Aorta (tissue), 5 donors: ENCODE measurements at regions not wholly inside any gene's neighbourhood (a gene's known extent, or its start where the extent isn't known, plus 50 kb on each side); places are given as distances from the start of the nearest gene placed in this dataset.

Experiments
- ATAC-seq: fragments of 200-7000 bp; cut with Tn5 transposase; one replicate; pipeline ENCODE4 v1.9.1; 2022; ENCODE audit warnings: moderate library complexity; ENCODE audit not compliant: low FRiP score
- DNase-seq, 2 donors: peaks; one replicate each; pipeline ENCODE4 v3.0.0-alpha.2; 2020
- H3K27ac ChIP-seq, 2 donors: one replicate each; pipeline ENCODE4 v1.5.1; 2013; ENCODE audit warnings: low read length in 2 of 2, mild to moderate bottlenecking in 2 of 2, moderate library complexity in 2 of 2, control low read depth in 1 of 2, inconsistent platforms in 1 of 2, low read depth in 1 of 2
- H3K27me3 ChIP-seq, 2 donors: one replicate each; pipeline ENCODE4 v1.6.1; 2013; ENCODE audit warnings: control low read depth in 1 of 2, low read length in 1 of 2, mild to moderate bottlenecking in 1 of 2, moderate library complexity in 1 of 2; ENCODE audit not compliant: insufficient read depth in 2 of 2, control insufficient read depth in 1 of 2
- H3K36me3 ChIP-seq, 2 donors: one replicate each; pipeline ENCODE4 v1.6.1; 2013; ENCODE audit warnings: control low read depth in 1 of 2, low read length in 1 of 2, mild to moderate bottlenecking in 1 of 2; ENCODE audit not compliant: insufficient read depth in 2 of 2, control insufficient read depth in 1 of 2
- H3K4me1 ChIP-seq, 2 donors: one replicate each; pipeline ENCODE4 v1.6.1; 2013; ENCODE audit warnings: low read length in 2 of 2, control low read depth in 1 of 2, mild to moderate bottlenecking in 1 of 2, moderate library complexity in 1 of 2; ENCODE audit not compliant: insufficient read depth in 2 of 2, control insufficient read depth in 1 of 2
- H3K4me3 ChIP-seq, 2 donors: one replicate each; pipeline ENCODE4 v1.5.1; 2013; ENCODE audit warnings: low read length in 2 of 2, control low read depth in 1 of 2, mild to moderate bottlenecking in 1 of 2
- H3K9me3 ChIP-seq: one replicate; pipeline ENCODE4 v1.6.1; 2013; ENCODE audit warnings: mild to moderate bottlenecking, low read length; ENCODE audit not compliant: control insufficient read depth
- WGBS, 2 donors: extraction: QIAGEN DNeasy Blood & Tissue Kit; methylation state at CpG; one replicate each; pipeline ENCODE4 v1.1.7; 2013; 5-methylcytosine and 5-hydroxymethylcytosine counted together
- intact Hi-C, 2 donors: fragments of 100-400 bp; cut with DNase I; formaldehyde crosslinking; loops; one replicate each; pipeline versions ENCODE4 v1.14.2 to v1.15.0; 2022
- donor health status: healthy with polysubstance abuse.
- donor health status: Bipolar disorder and iron deficiency.
- donor health status: DM: no; HTN: no; CAD: no.
- donor health status: DM: no; HTN: no; CAD: no.
- donor health status: DM: yes; HTN: yes; CAD: no.

- Histone ChIP-seq H3K27ac (no peak overlapping the region), H3K4me1 (no peaks in the 10 kb centered on the region), H3K9me3 (no peaks in the 10 kb centered on the region), H3K27me3 (no peaks in the 10 kb centered on the region), H3K4me3 (no peak overlapping the region), H3K36me3 (no peaks in the 10 kb centered on the region)
- no peak for DNase-seq
- intact Hi-C loops, result no loop called here
- 75 to 77% methylated on average over 3 of the region's 3 CpGs for WGBS, 2 donors
- ATAC-seq, result no peak
Observed at GRCh38 chr13:84192125-84192524, 309.9 kb upstream of the SLITRK1 start.

- 79 to 84% methylated on average over 4 of the region's 4 CpGs for WGBS, 2 donors
Observed at GRCh38 chr13:84191139-84191538, 308.9 kb upstream of the SLITRK1 start.

GRCh38 chr13:84187626-84188025 is 305.4 kb upstream of the SLITRK1 start:
- H3K27ac ChIP-seq, result no peak overlapping the region
- H3K36me3 ChIP-seq, result no peaks in the 10 kb centered on the region
- H3K9me3 ChIP-seq, result no peaks in the 10 kb centered on the region
- WGBS, 2 donors, result 73 to 85% methylated on average over 1 of the region's 1 CpG
- intact Hi-C loops, result no loop called here
- DNase-seq (no peak), ATAC-seq (no peak)
- no peaks in the 10 kb centered on the region for H3K27me3 ChIP-seq
- H3K4me1 ChIP-seq, result no peaks in the 10 kb centered on the region
- H3K4me3 ChIP-seq, result no peak overlapping the region

More at GRCh38 chr13:84191139-84191538, 308.9 kb upstream of the SLITRK1 start:
- H3K4me3 ChIP-seq, result no peak overlapping the region
- H3K4me1 ChIP-seq, result no peaks in the 10 kb centered on the region
- intact Hi-C loops, result no loop called here
- H3K27ac ChIP-seq, result no peak overlapping the region
- no peaks in the 10 kb centered on the region for H3K27me3 ChIP-seq
- DNase-seq (no peak), ATAC-seq (no peak)
- no peaks in the 10 kb centered on the region for H3K9me3 ChIP-seq
- H3K36me3 ChIP-seq, result no peaks in the 10 kb centered on the region

- intact Hi-C loops, result no loop called here
- ATAC-seq (no peak), DNase-seq (no peak)
- Histone ChIP-seq H3K27ac (no peak overlapping the region), H3K9me3 (no peaks in the 10 kb centered on the region), H3K36me3 (no peaks in the 10 kb centered on the region), H3K4me3 (no peak overlapping the region), H3K27me3 (no peaks in the 10 kb centered on the region), H3K4me1 (no peaks in the 10 kb centered on the region)
- WGBS, 2 donors, result 97 to 98% methylated on average over 2 of the region's 2 CpGs
Observed at GRCh38 chr13:84139561-84140158, 257.4 kb upstream of the SLITRK1 start.

- H3K27me3 ChIP-seq, result no peaks in the 10 kb centered on the region
- H3K9me3 ChIP-seq, result no peaks in the 10 kb centered on the region
- intact Hi-C loops, result no loop called here
- H3K36me3 ChIP-seq, result no peaks in the 10 kb centered on the region
- DNase-seq (no peak), ATAC-seq (no peak)
- 77 to 81% methylated on average over 2 of the region's 2 CpGs for WGBS, 2 donors
- no peak overlapping the region for H3K4me3 ChIP-seq
- H3K4me1 ChIP-seq, result no peaks in the 10 kb centered on the region
- H3K27ac ChIP-seq, result no peak overlapping the region
Observed at GRCh38 chr13:84137292-84137691, 255.0 kb upstream of the SLITRK1 start.

GRCh38 chr13:84136582-84136981 is 254.3 kb upstream of the SLITRK1 start:
- 63 to 80% methylated on average over 1 of the region's 1 CpG for WGBS, 2 donors
- Histone ChIP-seq H3K27me3 (no peaks in the 10 kb centered on the region), H3K4me1 (no peaks in the 10 kb centered on the region), H3K36me3 (no peaks in the 10 kb centered on the region), H3K27ac (no peak overlapping the region), H3K4me3 (no peak overlapping the region), H3K9me3 (no peaks in the 10 kb centered on the region)
- intact Hi-C loops, result no loop called here
- ATAC-seq (no peak), DNase-seq (no peak)

GRCh38 chr13:84132491-84132890 is 250.2 kb upstream of the SLITRK1 start:
- H3K4me3 ChIP-seq, result no peak overlapping the region
- no peaks in the 10 kb centered on the region for H3K27me3 ChIP-seq
- no peaks in the 10 kb centered on the region for H3K36me3 ChIP-seq
- intact Hi-C loops, result no loop called here
- no peak overlapping the region for H3K27ac ChIP-seq
- no peaks in the 10 kb centered on the region for H3K4me1 ChIP-seq
- ATAC-seq, result no peak
- no peak for DNase-seq
- no peaks in the 10 kb centered on the region for H3K9me3 ChIP-seq

- intact Hi-C loops, result no loop called here
- H3K27ac ChIP-seq, result no peak overlapping the region
- no peaks in the 10 kb centered on the region for H3K36me3 ChIP-seq
- WGBS, 2 donors, result 87 to 92% methylated on average over 7 of the region's 7 CpGs
- no peaks in the 10 kb centered on the region for H3K9me3 ChIP-seq
- H3K27me3 ChIP-seq, result no peaks in the 10 kb centered on the region
- no peak overlapping the region for H3K4me3 ChIP-seq
- H3K4me1 ChIP-seq, result no peaks in the 10 kb centered on the region
- DNase-seq, result no peak
- ATAC-seq, result no peak
Observed at GRCh38 chr13:84131249-84131648, 249.0 kb upstream of the SLITRK1 start.

GRCh38 chr13:84130495-84131114 is 248.3 kb upstream of the SLITRK1 start:
- H3K27me3 ChIP-seq, result no peaks in the 10 kb centered on the region
- no peak overlapping the region for H3K27ac ChIP-seq
- ATAC-seq, result no peak
- no peaks in the 10 kb centered on the region for H3K4me1 ChIP-seq
- no peaks in the 10 kb centered on the region for H3K36me3 ChIP-seq
- 57 to 61% methylated on average over 1 of the region's 1 CpG for WGBS, 2 donors
- intact Hi-C loops, result no loop called here
- DNase-seq, result no peak
- no peaks in the 10 kb centered on the region for H3K9me3 ChIP-seq
- no peak overlapping the region for H3K4me3 ChIP-seq
